GM18511 (cell line): ENCODE measurements at regions not wholly inside any gene's neighbourhood (a gene's known extent, or its start where the extent isn't known, plus 50 kb on each side); places are given as distances from the start of the nearest gene placed in this dataset.

Source experiments
- ATAC-seq: cut with Tn5 transposase; IDR thresholded peaks from one replicate; pipeline ENCODE4 v1.9.1; 2021; ENCODE audit warnings: mild to moderate bottlenecking, moderate library complexity; ENCODE audit not compliant: unreplicated experiment

DNA sequence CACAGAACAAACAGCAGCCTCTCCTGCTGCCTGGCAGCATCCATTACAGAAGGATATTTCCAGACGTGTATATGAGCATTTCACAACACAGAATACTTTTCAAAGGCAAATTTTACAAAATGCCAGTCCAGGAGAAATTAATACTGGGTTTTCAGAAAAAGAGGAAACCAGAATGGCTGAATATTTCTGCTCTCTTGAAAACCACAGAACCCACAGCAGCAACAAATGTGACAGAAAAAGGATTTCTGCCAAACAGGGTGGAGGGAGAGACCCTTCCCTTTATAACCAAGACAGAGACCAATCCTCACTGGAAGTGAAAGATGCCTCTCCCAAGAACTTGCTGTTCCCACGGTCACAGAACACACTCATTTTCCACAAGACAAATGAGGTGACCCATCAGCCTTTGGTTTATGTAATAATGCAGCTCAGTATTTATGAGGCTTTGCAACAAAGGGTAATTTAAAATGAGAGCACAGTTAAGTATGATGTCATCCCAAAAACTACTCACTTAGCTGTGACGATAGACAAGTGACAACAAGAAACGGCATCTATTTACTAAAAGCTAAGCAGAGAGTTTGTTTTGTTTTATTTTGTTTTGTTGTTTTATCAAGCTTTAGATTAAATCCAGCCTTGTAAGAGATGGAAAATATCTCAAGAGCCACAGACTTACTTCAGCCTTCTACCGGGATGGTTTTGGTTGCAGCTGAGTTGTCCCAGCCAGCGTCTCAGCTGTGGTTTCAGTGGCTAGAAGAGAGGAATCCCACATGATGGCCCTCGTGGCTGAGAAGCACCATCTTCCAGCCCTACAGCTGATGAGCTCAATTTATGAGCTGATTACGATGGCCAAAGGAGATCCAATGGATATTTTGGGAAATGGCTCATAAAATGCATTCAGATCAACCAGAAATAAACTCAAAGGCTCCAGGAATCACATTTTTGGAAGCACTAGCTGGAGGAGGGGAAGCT is 249.3 kb upstream of the AGAP1 start:
- ATAC-seq = no peak

DNA sequence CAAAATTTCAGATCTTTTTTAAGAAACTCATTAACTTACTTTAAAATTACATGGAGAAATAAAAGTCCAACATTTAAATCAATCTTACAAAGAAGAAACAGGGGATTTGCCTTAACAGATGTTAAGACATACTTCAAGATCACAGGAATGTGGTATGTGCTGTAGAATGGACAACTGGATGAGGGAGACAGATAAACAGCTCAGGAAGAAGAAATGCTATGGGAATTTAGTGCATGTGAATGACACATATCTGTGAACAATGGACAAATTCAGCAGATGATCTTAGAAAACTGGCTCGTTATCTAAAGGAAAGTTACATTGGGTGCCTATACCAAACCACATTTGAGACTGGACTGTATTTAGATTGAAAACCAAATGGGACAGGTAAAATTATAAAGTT is 246.8 kb upstream of the AGAP1 start:
- no peak for ATAC-seq

DNA sequence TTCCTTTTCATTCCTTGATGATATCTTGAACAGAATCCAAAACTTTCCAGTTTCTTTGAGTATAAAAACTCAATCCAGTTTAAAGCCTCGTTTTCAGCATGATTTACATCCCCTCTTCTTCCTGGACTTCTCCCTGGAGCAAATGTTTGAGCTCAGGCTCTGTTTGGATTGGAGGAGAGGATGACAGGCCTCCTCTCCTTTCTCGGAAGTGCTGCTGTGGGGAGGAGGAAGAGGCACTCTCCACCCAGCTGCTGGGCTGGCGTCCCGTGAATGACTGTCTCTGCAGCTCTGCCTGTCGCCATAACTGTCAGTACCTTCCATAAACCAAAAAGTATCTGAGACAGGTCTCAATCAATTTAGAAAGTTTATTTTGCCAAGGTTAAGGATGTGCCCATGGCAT is 238.2 kb upstream of the AGAP1 start:
- no peak for ATAC-seq

DNA sequence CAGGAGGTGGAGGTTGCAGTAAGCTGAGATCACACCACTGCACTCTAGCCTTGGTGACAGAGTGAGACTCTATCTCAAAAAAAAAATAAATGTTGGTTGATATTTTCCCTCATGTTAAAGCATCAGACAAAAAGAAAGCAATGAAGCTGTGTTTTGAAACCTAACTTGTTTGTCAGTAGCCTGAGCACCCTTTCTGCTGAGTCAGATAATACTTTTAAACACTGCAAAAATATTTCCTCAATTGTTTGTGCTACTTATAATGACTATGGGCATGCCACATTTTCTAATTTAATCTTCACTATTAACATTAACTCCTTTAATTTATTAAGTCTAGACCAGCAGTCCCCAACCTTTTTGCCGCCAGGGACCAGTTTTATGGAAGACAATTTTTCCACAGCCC is 236.3 kb upstream of the AGAP1 start:
- ATAC-seq = no peak

DNA sequence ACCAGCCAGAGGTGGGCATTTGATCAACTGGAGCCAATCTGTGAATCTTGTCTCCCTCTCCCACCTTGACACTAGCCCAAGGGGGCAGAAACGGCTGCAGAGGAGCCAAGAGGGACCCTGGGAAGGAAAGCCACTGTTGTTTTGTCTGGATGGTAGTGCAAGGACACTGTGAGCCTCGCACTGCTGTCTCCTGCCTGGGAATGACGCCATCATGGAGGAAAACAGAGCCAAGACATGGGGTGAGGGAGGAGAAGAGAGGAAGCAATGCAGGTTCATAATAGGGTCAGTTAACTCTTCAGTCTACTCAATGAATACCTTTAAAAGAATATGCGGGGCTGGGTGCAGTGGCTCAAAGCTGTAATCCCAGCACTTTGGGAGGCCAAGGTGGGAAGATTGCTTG is 231.1 kb upstream of the AGAP1 start:
- ATAC-seq = no peak

DNA sequence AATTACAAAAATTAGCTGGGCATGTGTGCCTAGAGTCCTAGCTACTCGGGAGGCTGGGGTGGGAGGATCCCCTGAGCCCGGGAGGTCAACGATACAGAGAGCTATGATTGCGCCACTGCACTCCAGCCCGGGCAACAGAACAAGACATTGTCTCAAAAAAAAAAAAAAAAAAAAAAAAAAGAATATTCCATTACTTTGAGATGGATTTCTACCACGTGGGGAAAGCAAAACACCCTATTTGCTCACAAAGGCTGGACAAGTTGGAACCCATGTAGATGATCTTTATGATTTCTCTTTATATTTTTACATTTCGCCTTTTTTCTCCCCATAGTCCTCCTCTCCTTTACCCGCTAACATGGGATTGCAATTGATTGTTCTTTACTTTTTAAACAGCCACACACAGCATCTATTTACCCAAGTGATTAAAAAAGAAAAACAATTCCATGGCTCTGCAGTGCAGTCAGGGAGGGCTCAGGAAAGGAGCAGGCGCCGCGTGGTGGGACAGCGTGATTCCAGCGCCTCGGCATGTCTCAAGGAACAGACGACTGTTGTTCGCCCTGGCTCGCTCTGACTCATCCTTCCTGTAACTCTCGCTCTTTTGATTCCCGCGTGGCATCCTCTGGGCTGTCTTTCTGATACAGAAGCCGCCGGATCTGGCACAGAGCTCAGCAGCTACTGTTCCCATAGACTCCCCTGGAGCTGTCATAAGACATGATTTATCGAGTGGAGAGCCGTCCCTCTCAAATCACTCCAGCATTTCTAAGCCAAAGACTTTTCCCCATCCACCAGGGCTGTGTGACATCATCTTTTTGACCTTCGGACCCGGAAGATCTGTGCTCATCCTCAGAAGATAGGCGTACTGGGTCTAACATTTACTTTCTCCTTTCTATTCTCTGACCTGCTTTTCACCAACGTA is 230.4 kb upstream of the AGAP1 start:
- no peak for ATAC-seq

DNA sequence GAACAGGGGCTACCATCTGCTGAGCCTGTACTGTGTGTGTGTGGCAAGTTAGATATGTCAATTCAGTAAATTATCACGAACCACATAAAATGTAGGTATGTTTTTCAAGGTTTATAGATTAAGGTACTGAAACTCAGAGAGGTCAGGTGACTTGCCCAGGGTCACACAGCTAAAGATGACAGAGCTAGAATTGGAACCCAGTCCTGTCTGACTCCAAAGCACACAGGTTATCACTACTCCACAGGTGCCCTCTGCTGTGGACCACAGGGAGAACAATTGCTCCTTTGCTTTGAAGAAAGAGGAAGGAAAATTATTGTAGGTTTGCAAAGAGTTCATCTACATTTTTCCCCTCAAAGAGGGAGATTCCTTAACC is 229.7 kb upstream of the AGAP1 start:
- ATAC-seq = no peak

DNA sequence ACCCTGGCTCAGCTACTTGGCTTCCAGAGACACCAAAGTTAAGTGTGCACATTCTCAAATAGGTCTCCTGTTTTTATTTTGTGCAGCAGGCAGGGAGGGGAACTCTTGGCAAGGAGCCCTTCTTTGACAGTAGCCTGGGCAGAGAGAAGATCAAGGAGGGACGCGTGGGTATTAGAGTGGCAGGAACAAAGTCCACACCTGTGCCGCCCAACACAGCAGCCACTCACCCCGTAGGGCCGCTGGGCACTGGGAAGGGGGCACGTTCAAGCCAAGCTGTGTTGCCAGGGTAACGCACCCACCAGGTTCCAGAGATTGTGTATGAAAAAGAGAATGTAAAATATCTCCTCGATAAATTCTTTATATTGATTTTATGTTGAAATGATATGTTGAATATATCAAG is 229.3 kb upstream of the AGAP1 start:
- ATAC-seq = no peak

DNA sequence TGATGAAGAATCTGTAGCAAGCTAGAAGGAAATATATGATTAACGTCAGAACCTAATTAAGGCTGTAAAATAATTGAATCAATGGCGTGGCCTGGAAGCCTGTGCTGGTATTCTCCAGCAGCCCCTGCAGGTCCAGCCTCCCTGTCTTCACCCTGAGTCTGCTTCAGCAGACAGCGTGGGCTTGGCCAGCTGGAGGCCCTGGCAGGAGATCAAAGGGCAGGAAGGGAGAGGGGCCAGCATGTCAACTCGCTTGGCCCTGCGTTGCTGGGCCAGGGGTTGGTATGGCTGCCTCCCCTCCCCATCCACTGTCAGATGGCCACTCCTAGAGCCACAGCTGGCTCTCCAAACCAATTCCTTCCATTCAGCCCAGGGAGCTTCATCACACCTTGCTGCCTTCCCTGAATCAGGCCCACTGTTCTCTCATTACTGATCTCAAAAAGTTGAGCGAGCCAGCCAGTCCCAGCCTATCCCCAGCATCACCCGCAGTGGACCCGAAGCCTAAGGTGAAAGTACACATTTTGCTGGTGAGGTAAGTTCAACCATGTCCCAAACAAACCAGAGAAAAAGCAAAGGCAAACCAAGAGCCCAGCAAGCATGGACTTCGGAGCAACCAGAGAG is 228.4 kb upstream of the AGAP1 start:
- ATAC-seq = no peak

DNA sequence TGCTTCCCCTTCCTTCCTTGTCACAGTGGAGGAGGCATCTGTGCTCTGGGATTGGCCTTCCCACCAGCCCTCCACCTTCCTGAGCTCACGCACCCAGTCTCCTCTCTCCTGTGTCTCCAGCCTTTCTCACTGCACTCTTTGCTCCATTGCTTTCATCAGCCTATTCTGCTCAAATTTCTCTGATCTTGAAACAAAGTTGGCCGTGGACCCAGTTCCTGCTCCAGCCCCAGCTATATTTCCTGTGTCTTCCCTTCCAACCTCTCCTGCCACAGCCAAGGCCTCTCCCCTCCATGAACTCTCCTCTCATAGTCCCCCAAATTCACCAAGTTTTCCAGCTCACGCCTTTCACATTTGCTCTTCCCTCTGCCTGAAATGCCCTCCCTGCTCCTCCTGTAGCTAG is 226.6 kb upstream of the AGAP1 start:
- ATAC-seq = no peak

DNA sequence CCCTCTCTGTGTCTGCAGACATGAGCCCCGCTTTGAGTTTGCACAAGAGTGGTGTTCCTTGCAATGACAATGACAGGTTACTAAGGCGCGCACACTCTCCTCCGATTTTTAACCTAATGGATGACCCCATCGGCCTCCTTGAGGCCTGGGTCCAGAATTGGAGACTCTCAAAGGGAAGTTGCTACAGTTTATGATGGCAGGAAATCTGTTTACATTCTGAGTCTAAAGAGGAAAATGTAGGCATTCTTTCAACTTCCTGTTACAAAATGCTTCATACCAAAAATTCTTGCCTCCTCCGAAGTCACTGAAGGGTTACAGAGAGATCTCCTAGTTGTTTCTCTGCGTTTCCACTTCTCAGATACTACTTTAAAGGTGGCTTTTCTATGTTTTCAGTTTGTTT is 225.3 kb upstream of the AGAP1 start:
- no peak for ATAC-seq

DNA sequence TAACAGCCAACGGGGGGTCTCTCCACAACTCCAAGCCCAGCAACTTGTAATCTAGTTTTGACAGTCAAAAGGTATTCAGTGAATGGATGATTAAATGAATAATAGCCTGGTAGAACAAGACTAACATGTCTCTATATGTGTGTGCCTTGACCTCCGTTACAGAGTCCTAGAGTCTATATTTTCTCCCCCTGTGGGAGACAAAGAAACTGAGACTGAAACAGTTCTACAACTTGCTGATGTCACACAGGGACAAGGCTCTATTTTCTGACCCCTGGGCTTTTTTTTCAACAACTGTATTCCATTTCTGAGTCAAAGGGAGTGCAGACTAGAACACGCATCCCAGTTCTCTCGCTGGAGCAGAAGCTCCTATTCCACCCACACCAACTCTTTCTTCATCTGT is 223.6 kb upstream of the AGAP1 start:
- ATAC-seq = no peak

DNA sequence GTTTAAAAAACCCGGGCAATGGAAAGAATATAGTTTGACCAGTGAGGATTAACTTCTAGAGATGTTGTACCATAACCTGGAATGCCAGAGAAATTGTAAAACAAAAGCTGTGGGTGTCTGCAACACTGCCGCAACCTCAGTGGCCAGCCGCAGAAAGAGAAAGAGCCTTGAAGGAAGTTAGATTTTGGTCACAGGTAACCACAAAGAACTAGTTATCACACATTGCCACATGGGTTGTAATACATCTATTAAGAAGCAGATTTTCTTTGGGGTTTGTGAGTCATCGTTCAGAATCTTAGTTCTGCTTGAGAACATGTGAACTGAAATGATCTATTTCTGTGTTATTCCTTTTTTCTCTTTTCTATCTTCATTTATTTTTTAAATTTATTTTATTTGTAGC is 222.9 kb upstream of the AGAP1 start:
- peak; percentile 96 for ATAC-seq

DNA sequence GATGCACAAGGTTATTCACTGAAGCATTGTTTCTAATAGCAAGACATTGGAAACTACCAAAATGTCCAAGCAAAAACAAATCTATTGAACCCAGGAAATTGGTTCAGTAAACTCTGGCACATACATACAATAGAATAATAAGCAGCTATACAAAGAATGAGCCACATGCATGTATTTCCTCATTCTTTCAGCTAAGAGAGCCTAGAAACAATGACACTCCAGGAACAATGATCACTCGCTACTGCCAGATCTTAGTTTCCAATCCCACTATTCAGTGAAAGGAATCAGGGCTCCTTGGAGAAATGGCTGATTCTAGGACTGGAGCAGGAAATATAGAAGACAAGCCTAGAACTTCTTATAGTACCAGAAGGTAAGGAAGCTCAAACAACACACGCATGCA is 221.9 kb upstream of the AGAP1 start:
- ATAC-seq = no peak

DNA sequence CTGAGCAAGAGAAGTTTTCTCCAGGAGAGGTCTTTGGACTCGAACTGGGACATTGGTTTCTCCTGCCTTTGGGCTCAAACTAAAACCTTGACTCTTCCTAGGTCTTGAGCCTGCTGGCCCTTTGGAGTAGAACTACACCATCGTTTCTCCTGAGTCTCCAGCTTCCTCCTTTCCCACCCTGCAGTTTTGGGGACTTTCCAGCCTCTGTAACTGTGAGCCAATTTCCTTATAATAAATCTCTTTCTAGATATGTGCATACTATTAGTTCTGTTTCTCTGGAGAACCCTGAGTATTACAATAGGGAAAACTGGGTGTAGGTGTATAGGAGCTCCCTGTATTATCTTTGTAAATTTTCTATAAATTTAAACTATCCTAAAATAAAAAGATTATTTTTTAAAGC is 219.8 kb upstream of the AGAP1 start:
- no peak for ATAC-seq

DNA sequence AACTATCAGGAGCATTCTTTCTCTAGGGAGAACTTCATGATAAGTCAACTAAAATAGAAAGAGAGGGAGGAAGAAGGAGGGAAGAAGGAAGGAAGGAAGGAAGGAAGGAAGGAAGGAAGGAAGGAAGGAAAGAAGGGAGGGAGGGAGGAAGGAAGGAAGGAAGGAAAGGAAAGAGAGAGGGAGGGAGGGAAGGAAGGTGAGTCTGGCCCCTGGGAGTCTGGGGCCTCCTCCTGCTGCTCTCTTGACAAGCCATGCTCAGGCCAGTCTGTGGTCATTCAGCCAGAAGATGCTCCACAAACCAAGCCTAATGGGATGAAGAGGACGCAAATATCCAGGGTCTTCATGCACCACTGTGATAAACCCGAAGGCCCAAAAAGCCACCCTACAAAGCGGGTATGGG is 216.4 kb upstream of the AGAP1 start:
- ATAC-seq = no peak

DNA sequence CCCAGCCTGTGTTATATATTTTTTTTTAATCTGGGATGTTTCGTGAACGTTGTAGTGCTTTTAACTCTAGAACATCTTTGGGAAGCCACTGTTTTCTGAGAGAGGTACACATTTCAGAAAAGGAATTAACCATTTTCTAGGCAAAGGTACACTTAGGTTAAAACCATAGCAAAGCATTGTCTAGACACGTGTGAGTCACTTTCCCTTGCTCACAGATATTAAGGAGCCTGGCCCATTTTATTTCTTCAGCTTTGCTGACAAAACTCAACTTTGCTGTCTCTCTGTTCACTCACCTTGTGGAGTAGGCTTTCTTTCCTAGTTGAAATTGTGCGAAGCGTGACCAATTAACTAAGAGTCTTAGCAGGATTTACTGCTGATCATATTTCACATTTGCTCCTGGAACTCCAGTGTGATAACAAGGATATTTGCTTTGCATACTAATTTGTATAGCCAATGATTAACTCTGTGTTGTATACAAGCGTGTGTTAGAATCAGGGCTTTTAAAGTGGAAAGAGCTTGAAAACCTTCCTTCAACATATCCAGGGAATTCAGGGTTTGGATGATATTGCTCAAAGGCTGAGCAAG is 215.0 kb upstream of the AGAP1 start:
- no peak for ATAC-seq

DNA sequence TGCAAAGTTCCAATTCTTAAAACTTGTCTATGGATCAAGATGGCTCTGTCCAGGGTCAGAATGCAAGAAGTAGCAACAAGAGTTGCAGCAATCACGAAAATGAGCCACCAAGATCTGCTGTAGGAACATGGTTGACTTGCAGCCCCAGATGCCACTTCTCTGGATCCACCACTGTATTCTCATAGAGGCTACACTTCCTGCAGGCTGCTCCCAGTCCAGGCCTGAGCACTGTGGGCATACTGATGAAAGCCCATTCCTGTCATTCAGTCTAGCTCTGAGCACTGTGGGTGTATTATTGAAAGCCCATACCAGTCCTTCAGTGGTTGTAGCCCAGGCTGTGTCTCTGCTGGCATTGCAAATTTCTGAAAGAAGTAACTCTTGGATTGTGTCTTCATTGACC is 213.9 kb upstream of the AGAP1 start:
- no peak for ATAC-seq

DNA sequence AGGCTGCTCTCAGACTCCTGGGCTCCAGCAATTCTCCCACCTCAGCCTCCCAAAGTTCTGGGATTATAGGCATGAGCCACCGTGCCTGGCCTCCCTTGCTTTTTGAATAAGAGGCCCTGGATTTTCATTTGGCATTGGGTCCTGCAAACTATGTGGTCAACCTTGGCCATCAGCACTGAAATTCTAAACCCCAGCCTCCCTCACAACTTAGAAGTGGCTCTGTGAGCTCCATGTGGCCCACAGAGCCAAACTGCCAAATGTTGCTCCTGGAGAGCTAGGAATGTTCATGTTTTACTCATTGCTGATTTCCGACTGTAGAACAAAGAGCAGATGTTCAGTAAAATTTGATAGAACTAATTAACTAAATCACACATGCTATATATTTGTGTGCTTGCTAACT is 210.6 kb upstream of the AGAP1 start:
- no peak for ATAC-seq

DNA sequence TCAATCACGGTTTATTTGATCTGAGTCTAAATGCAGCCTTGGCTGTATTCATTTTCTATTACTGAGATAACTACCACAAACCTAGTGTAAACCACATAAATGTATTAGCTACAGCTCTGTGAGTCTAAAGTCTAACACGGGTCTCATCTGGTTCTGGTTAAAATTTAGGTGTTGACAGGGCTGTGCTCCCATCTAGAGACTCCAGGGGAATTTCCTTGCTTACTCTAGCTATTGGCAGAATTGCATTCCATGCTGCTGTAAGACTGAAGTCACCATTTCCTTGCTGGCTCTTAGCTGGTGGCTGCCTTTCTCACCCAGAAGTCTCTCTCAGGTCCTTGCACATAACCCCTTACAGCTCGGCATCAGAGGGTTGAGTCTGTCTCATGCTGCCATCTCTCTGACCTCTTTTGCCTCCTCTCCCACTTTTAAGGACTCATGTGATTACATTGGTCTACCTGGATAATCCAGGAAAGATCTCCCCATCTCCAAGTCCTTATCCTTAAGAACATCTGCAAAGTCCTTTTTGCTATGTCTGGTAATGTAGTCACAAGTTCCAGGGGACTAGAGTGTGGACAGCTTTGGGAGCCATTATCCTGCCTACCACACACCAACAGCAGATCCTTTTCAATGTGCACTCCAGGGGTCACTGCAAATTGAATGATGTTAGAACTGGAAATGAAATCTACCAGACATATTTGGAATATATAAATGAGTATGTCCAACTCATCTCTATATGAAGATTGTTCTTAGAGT is 207.0 kb upstream of the AGAP1 start:
- ATAC-seq = no peak

DNA sequence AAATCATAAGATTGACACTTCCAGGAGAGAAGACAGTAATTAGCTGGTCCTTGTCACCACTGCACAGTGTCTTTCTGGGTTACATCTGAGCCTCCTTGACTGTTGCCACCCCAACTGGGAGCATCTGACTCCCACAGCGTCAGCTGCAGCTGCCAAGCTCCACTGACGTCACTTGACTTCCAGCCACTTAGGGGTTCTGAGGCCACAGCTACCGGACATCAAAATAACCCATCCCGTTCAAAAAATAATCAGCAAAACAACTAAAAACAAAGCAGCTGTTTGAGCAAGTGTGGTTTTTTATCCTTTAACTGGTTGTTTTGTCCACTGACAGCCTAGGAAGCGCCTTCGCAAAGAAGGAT is 206.5 kb upstream of the AGAP1 start:
- ATAC-seq = no peak
